ENCODE measurements at regions not wholly inside any gene's neighbourhood (a gene's known extent, or its start where the extent isn't known, plus 50 kb on each side); places are given as distances from the start of the nearest gene placed in this dataset.

DNA sequence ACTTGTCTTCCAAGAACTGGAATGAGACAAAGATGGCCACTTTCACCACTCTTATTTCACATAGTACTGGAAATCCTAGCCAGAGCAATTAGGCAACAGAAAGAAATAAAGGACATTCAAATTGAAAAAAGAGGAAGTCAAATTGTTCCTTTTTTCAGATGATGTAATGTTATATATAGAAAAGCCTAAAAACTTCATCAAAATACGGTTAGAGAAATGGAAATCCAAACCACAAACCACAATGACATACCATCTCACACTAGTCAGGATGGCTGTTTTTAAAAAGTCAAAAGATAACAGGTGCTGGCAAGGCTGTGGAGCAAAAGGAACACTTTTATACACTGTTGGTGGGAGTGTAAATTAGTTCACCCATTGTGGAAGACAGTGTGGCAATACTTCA is 113.3 kb upstream of the SPRY2 start:
- DNase-seq = no peak

- no peak for DNase-seq
Observed at GRCh38 chr13:80452279-80452678, 111.4 kb upstream of the SPRY2 start.

DNA sequence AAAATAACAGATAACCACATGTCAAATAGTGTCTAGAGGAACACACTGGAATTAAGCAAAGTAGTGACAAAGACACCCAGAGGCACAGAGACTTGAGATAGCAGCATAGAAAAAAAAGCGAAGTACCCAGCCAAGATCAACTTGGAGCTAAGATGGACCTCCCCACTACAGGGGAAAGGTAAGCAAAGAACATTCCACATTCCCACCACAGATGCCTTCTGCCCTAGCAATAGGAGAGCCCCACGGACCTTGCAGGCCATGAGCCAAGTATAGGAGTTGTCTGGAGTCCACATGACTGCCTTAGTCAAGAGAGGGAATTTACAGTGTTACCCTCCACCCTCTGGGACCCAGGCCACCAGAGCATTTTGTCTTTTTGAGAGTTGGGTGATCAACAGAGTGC is 110.7 kb upstream of the SPRY2 start:
- no peak for DNase-seq

DNA sequence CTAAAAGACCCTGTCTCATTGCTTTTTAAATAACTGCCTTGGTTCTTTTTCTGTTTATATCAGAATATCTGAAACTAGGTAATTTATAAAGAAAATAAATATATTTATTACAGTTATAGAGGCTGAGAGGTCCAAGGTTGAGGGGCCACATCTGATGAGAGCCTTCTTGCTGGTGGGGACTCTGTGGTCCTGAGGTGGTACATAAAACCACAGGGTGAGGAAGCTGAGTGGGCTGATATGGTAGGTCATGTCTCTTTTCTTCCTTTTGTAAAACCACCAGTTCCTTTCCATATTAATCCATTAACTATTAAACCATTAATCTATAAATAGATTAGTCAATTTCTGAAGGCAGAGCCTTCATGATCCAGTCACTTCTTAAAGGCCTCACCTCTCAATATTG is 109.5 kb upstream of the SPRY2 start:
- DNase-seq = no peak

- no peak for DNase-seq
Observed at GRCh38 chr13:80448725-80449124, 107.8 kb upstream of the SPRY2 start.

GRCh38 chr13:80447747-80448146 is 106.8 kb upstream of the SPRY2 start:
- no peak for DNase-seq

- DNase-seq = no peak
Observed at GRCh38 chr13:80444240-80445015, 103.5 kb upstream of the SPRY2 start.

- DNase-seq = no peak
Observed at GRCh38 chr13:80442609-80443008, 101.7 kb upstream of the SPRY2 start.

DNA sequence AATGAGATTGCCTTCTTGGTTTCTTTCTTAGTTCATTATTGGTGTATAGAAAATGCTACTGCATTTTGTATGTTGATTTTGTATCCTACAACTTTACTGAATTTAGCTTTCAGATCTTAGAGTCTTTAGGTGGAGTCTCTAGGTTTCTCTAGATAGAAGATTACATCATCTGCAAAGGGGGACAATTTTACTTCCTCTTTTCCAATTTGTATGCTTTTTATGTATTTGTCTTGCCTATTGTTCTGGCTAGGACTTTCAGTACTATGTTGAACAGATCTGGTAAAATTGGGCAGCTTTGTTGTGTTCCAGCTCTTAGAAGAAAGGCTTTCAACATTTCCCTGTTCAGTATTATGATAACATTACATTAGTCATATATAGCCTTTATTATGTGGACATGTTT is 101.0 kb upstream of the SPRY2 start:
- DNase-seq = no peak

DNA sequence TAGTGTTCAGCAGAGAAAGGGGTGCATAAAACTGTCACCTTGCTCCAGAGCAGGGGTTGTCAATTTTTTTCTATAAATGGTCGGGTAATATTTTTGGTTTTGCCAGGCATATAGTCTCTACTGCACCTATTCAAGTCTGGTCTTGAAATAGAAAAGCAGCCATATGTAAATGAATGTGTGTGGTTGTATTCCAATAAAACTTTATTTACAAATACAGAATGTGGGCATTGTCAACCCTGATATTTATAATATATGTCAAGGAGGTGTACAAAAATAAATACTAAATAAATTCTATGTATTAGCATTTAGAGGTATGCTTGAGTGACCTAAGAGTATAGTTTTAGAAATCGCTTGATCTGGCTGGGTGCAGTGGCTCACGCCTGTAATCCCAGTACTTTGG is 97.6 kb upstream of the SPRY2 start:
- no peak for DNase-seq

DNA sequence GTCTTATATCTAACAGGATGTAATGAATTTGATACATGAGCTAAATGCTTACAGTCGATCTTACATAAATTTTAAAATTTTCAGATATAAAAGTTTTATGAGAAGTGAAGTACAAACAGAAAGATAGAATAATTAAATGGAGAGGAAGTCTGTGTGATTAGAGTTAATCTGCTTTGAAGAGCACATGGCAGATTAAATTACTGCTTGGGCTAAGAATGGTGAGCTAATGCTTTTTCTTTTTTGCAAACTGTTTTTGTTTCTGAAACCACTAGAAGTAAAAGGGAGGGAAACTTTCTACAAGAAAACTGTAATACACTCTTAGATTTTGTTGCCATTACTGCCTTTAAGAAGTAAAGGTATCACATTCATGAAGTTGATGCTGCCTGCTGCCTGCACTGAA is 96.3 kb upstream of the SPRY2 start:
- DNase-seq = no peak

- no peak for DNase-seq
Observed at GRCh38 chr13:80436571-80437169, 95.7 kb upstream of the SPRY2 start.

DNA sequence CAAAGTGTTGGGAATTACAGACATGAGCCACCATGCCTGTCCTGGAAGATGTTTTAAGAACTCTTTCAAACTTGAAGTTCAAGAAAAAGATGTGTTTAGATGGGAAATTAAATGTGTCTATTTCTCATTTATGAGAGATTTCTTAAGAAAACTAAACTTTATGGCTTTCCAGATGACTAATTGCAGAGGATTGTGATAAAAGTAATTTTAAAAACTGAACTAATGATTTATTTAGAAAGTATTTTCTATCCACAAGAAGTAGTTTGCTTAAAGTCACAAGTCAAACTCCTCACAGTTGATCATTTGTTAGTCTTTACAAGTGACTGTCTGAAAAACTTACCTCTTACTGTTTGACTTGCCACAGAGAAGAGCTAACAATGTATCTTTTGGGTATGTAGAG is 89.6 kb upstream of the SPRY2 start:
- no peak for DNase-seq

DNA sequence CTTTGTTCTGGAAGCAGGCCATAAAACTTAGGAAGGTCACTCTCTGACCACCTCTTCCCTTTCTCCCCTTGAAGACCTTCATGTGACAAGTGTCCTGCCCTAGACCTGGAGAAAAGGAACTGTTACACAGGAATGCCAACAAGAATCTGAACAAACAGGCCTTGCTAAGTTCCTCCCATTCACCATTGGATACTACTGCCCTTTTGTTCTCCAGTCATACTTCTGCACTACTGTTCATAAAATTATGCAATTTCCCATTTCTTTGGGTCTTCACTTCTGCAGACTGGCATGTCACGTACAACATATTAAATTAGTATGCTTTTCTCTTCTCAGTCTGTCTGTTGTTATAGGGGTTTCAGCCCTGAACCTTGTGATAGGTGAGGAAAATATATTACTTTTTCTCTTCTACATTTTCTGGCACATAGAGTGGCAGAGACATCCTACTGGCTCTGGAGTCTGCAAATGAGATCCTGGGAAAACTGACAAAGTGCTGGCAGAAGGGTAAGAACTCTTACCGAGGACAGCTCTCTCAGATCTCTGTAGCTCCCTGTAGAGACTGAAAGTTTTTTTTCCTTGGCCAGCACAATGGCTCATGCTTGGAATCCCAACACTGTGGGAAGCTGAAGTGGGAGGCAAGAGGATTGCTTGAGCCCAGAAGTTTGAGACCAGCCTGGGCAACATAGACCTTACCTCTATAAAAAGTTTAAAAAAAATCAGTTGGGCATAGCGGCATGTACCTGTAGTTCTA is 87.6 kb upstream of the SPRY2 start:
- no peak for DNase-seq

- no peak for DNase-seq
Observed at GRCh38 chr13:80419416-80419815, 78.5 kb upstream of the SPRY2 start.

- no peak for DNase-seq
Observed at GRCh38 chr13:80413611-80414010, 72.7 kb upstream of the SPRY2 start.

- DNase-seq = no peak
Observed at GRCh38 chr13:80408270-80408669, 67.3 kb upstream of the SPRY2 start.

DNA sequence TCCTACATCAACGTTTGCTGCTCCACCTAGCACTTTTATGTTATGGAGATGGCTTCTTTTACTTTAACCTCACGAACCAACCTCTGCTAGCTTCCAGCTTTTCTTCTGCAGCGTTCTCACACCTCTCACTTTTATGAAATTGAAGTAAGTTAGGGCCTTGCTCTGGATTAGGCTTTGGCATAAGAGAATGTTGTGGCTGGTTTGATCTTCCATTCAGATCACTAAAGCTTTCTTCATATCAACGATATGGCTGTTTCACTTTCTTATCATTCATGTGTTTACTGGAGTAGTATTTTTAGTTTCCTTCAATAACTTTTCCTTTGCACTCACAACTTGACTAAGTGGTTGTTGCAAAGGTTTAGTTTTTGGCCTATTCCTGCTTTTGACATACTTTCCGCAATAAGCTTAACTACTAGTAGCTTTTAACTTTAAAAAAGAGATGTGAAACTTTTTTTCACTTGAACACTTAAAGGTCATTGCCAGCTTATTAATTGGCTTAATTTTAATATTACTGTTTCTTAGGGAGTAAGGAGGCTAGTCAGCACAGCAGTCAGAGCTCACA is 60.0 kb upstream of the SPRY2 start:
- no peak for DNase-seq

DNA sequence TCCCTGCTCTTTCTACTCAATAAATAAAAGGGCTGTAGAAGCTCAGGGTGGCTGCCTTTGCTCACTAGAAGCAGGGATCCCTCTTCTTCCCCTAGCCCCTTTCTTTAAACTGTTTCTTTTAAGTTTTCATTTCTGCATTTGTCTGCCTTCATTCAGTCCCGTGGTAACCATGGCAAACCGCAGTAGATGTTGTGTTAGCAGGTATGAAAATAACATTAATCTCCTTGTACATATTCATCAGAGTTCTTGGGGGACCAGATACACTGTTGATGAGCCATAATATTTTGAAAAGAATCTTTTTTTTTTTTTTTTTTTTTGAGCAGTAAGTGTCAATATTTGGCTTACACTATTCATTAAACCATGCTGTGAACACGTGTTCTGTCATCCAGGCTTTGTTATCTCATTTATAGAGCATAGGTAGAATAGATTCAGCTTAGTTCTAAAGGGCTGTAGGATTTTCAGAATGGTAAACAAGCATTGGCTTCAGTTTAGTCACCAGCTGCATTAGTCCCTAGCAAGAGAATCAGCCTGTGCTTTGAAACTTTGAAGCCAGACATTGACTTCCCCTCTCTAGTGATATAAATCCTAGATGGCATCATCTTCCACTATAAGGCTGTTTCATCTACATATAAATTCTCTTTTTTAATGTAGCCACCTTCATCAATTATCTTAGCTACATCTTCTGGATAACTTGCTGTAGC is 59.4 kb upstream of the SPRY2 start:
- peak; percentile 6 for DNase-seq

GRCh38 chr13:80399340-80400163 is 58.6 kb upstream of the SPRY2 start:
- DNase-seq = peak; percentile 4
